ENCODE measurements at regions not wholly inside any gene's neighbourhood (a gene's known extent, or its start where the extent isn't known, plus 50 kb on each side); places are given as distances from the start of the nearest gene placed in this dataset.

GRCh38 chr6:148164645-148165044, 178.0 kb upstream of the SASH1 start:
- Histone ChIP-seq H3K27ac (ENCODE audit: low read depth, low read length) (no peak overlapping the region), H3K9ac (ENCODE audit: low read length) (no peak overlapping the region), H3K36me3 (ENCODE audit: control insufficient read depth, insufficient read depth, low read length) (no peaks in the 10 kb centered on the region), H3K4me3 (ENCODE audit: low read length) (no peak overlapping the region), H3K27me3 (ENCODE audit: control insufficient read depth, insufficient read depth, low read length) (no peaks in the 10 kb centered on the region), H3K4me1 (ENCODE audit: control insufficient read depth, insufficient read depth, low read length) (no peaks in the 10 kb centered on the region)

GRCh38 chr6:148166339-148166968, 176.2 kb upstream of the SASH1 start:
- H3K4me3 ChIP-seq (ENCODE audit: low read length): no peak overlapping the region
- no peak overlapping the region for H3K27ac ChIP-seq (ENCODE audit: low read depth, low read length)
- no peaks in the 10 kb centered on the region for H3K27me3 ChIP-seq (ENCODE audit: control insufficient read depth, insufficient read depth, low read length)
- H3K9ac ChIP-seq (ENCODE audit: low read length): no peak overlapping the region
- H3K36me3 ChIP-seq (ENCODE audit: control insufficient read depth, insufficient read depth, low read length): no peaks in the 10 kb centered on the region
- no peaks in the 10 kb centered on the region for H3K4me1 ChIP-seq (ENCODE audit: control insufficient read depth, insufficient read depth, low read length)

- Histone ChIP-seq H3K4me3 (ENCODE audit: low read length) (no peak overlapping the region), H3K4me1 (ENCODE audit: control insufficient read depth, insufficient read depth, low read length) (no peaks in the 10 kb centered on the region), H3K27me3 (ENCODE audit: control insufficient read depth, insufficient read depth, low read length) (no peaks in the 10 kb centered on the region), H3K36me3 (ENCODE audit: control insufficient read depth, insufficient read depth, low read length) (no peaks in the 10 kb centered on the region), H3K27ac (ENCODE audit: low read depth, low read length) (no peak overlapping the region), H3K9ac (ENCODE audit: low read length) (no peak overlapping the region)
Measured at GRCh38 chr6:148169706-148170105, 172.9 kb upstream of the SASH1 start.

GRCh38 chr6:148170286-148170685, 172.4 kb upstream of the SASH1 start:
- Histone ChIP-seq H3K4me3 (ENCODE audit: low read length) (no peak overlapping the region), H3K27ac (ENCODE audit: low read depth, low read length) (no peak overlapping the region), H3K4me1 (ENCODE audit: control insufficient read depth, insufficient read depth, low read length) (no peaks in the 10 kb centered on the region), H3K27me3 (ENCODE audit: control insufficient read depth, insufficient read depth, low read length) (no peaks in the 10 kb centered on the region), H3K9ac (ENCODE audit: low read length) (no peak overlapping the region), H3K36me3 (ENCODE audit: control insufficient read depth, insufficient read depth, low read length) (no peaks in the 10 kb centered on the region)

- H3K27me3 ChIP-seq (ENCODE audit: control insufficient read depth, insufficient read depth, low read length): no peaks in the 10 kb centered on the region
- no peaks in the 10 kb centered on the region for H3K4me1 ChIP-seq (ENCODE audit: control insufficient read depth, insufficient read depth, low read length)
- no peak overlapping the region for H3K4me3 ChIP-seq (ENCODE audit: low read length)
- no peak overlapping the region for H3K27ac ChIP-seq (ENCODE audit: low read depth, low read length)
- no peak overlapping the region for H3K9ac ChIP-seq (ENCODE audit: low read length)
- H3K36me3 ChIP-seq (ENCODE audit: control insufficient read depth, insufficient read depth, low read length): no peaks in the 10 kb centered on the region
Measured at GRCh38 chr6:148173548-148173947, 169.1 kb upstream of the SASH1 start.

- Histone ChIP-seq H3K4me3 (ENCODE audit: low read length) (no peak overlapping the region), H3K27ac (ENCODE audit: low read depth, low read length) (no peak overlapping the region), H3K9ac (ENCODE audit: low read length) (no peak overlapping the region), H3K4me1 (ENCODE audit: control insufficient read depth, insufficient read depth, low read length) (no peaks in the 10 kb centered on the region), H3K27me3 (ENCODE audit: control insufficient read depth, insufficient read depth, low read length) (no peaks in the 10 kb centered on the region), H3K36me3 (ENCODE audit: control insufficient read depth, insufficient read depth, low read length) (no peaks in the 10 kb centered on the region)
Measured at GRCh38 chr6:148175550-148176188, 167.0 kb upstream of the SASH1 start.

GRCh38 chr6:148177589-148178233, 164.9 kb upstream of the SASH1 start:
- H3K27me3 ChIP-seq (ENCODE audit: control insufficient read depth, insufficient read depth, low read length): no peaks in the 10 kb centered on the region
- no peaks in the 10 kb centered on the region for H3K4me1 ChIP-seq (ENCODE audit: control insufficient read depth, insufficient read depth, low read length)
- no peak overlapping the region for H3K9ac ChIP-seq (ENCODE audit: low read length)
- H3K4me3 ChIP-seq (ENCODE audit: low read length): no peak overlapping the region
- H3K27ac ChIP-seq (ENCODE audit: low read depth, low read length): no peak overlapping the region
- H3K36me3 ChIP-seq (ENCODE audit: control insufficient read depth, insufficient read depth, low read length): no peaks in the 10 kb centered on the region

GRCh38 chr6:148179786-148180185, 162.9 kb upstream of the SASH1 start:
- H3K4me3 ChIP-seq (ENCODE audit: low read length): no peak overlapping the region
- no peak overlapping the region for H3K9ac ChIP-seq (ENCODE audit: low read length)
- H3K36me3 ChIP-seq (ENCODE audit: control insufficient read depth, insufficient read depth, low read length): no peaks in the 10 kb centered on the region
- H3K4me1 ChIP-seq (ENCODE audit: control insufficient read depth, insufficient read depth, low read length): no peaks in the 10 kb centered on the region
- no peaks in the 10 kb centered on the region for H3K27me3 ChIP-seq (ENCODE audit: control insufficient read depth, insufficient read depth, low read length)
- H3K27ac ChIP-seq (ENCODE audit: low read depth, low read length): no peak overlapping the region

GRCh38 chr6:148182378-148182777, 160.3 kb upstream of the SASH1 start:
- Histone ChIP-seq H3K4me1 (ENCODE audit: control insufficient read depth, insufficient read depth, low read length) (no peaks in the 10 kb centered on the region), H3K27me3 (ENCODE audit: control insufficient read depth, insufficient read depth, low read length) (no peaks in the 10 kb centered on the region), H3K9ac (ENCODE audit: low read length) (no peak overlapping the region), H3K27ac (ENCODE audit: low read depth, low read length) (no peak overlapping the region), H3K4me3 (ENCODE audit: low read length) (no peak overlapping the region), H3K36me3 (ENCODE audit: control insufficient read depth, insufficient read depth, low read length) (no peaks in the 10 kb centered on the region)

- H3K9ac ChIP-seq (ENCODE audit: low read length): no peak overlapping the region
- H3K27ac ChIP-seq (ENCODE audit: low read depth, low read length): no peak overlapping the region
- H3K27me3 ChIP-seq (ENCODE audit: control insufficient read depth, insufficient read depth, low read length): no peaks in the 10 kb centered on the region
Measured at GRCh38 chr6:148183776-148184175, 158.9 kb upstream of the SASH1 start.

GRCh38 chr6:148186916-148187315, 155.7 kb upstream of the SASH1 start:
- H3K36me3 ChIP-seq (ENCODE audit: control insufficient read depth, insufficient read depth, low read length): no peaks in the 10 kb centered on the region
- no peaks in the 10 kb centered on the region for H3K27me3 ChIP-seq (ENCODE audit: control insufficient read depth, insufficient read depth, low read length)
- H3K9ac ChIP-seq (ENCODE audit: low read length): no peak overlapping the region
- no peak overlapping the region for H3K4me3 ChIP-seq (ENCODE audit: low read length)
- no peak overlapping the region for H3K27ac ChIP-seq (ENCODE audit: low read depth, low read length)
- peaks cover 3% of the 10 kb centered on the region for H3K4me1 ChIP-seq (ENCODE audit: control insufficient read depth, insufficient read depth, low read length)

More at GRCh38 chr6:148183776-148184175, 158.9 kb upstream of the SASH1 start:
- Histone ChIP-seq H3K4me1 (ENCODE audit: control insufficient read depth, insufficient read depth, low read length) (no peaks in the 10 kb centered on the region), H3K4me3 (ENCODE audit: low read length) (no peak overlapping the region), H3K36me3 (ENCODE audit: control insufficient read depth, insufficient read depth, low read length) (no peaks in the 10 kb centered on the region)

- H3K36me3 ChIP-seq (ENCODE audit: control insufficient read depth, insufficient read depth, low read length): no peaks in the 10 kb centered on the region
- no peak overlapping the region for H3K9ac ChIP-seq (ENCODE audit: low read length)
- H3K4me1 ChIP-seq (ENCODE audit: control insufficient read depth, insufficient read depth, low read length): peaks cover 3% of the 10 kb centered on the region
- peaks cover 2% of the 10 kb centered on the region for H3K27me3 ChIP-seq (ENCODE audit: control insufficient read depth, insufficient read depth, low read length)
- H3K27ac ChIP-seq (ENCODE audit: low read depth, low read length): no peak overlapping the region
- no peak overlapping the region for H3K4me3 ChIP-seq (ENCODE audit: low read length)
Measured at GRCh38 chr6:148192310-148192709, 150.3 kb upstream of the SASH1 start.

All from rectal smooth muscle tissue (tissue), 1 donor.